ENCODE measurements at regions not wholly inside any gene's neighbourhood (a gene's known extent, or its start where the extent isn't known, plus 50 kb on each side); places are given as distances from the start of the nearest gene placed in this dataset.

DNA sequence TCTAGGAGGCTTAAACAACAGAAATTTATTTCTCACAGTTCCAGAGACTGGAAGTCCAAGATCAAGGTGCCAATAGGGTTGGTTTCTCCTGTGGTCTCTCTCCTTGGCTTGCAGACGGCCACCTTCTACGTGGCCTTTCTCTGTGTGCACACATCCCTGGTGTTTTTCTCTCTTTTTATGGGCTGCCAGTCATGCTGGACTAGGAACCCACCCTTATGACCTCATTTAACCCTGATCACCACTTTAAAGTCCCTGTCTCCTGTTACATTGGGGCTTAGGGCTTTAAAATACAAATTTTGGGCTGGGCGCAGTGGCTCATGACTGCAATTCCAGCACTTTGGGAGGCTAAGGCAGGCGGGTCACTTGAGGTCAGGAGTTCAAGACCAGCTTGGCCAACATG, 157.1 kb downstream of the TLE1 start:
- no peak for DNase-seq

DNA sequence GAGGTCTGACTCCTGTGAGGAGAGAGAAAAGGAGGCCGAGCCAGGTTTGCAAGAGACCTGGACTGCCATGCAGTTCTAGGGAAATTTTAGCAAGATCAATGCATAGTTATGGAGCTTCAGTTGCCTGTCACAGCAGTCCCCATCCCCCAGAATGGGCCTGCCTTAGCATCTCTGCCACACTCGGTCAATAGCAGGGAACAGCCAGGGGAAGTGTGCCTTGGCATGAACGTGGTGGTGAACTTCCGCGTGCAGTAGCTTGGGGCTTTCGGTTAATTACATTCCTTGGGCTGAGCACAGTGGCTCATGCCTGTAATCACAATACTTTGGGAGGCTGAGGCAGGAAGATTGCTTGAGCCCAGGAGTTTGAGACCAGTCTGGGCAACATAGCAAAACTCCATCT, 157.8 kb downstream of the TLE1 start:
- no peak for DNase-seq

DNA sequence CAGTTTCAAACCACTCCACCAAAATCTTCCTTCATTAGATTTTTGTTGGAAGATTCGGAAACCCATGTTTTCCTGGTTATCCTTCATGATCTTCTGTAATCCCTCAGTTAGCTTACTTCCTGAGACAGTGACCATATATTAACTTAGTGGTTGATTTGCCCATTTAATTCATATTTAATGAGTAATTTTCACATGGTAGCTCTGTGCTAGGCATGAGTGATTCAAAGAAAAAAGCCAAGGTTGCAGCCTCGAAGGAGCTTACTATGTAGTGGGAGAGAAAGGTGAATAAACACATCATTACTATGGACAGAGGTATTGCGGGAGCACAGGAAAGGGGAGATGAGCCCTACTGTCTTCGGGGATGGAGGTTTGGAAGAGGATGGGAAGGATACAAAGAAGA, 158.5 kb downstream of the TLE1 start:
- no peak for DNase-seq

DNA sequence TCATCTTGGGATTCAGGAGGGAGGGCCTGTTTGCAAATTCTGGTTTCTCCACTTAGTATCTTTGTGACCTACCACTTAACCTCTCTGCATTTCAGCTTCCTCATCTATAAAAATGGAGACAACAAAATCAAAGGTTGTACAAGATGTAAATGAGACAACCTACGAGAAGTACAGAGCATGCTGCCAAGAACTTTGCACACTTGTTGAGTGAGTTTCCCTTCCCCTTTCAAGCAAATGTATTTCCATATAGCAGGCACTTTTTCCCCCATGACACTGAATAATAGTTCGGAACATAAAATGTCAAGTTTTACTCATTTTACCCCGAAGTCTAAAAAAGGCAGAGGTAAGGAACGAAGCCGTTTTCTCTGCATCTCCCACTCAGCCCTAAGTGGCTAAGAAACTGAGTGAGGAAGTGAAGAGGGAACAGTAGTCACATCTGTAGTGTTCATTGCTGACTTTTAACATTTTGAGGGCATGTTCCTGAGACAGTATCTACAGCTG, 159.0 kb downstream of the TLE1 start:
- no peak for DNase-seq

DNA sequence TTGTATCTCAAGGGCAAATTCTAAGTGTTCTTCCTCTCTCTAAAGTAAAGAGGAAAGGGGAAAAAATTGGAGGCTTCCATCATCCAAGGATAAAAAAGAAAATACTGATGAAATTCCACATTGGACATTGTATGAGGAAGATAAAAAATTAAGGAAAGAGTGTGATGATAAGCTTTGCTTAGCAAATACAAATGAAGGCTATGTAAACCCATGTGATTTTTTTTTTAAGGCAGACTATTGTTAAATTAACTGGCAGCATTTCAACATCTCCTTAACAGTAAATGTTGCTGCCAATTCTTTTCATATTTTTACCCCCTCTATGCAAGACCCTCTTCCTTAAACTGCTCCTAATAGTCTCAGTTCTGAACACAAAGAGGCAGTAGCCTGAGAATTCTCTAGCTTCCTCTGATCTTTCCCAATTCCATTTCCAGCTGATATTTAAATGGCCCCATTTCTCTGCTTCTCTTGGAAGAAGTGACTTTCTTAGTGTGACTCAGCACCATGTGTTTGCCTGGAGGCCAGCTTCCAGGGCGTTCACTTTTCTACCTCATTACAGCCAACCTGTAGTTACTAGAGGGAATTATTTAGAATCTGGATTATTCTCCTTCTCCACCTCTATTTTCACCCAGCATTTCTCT, 159.7 kb downstream of the TLE1 start:
- no peak for DNase-seq

DNA sequence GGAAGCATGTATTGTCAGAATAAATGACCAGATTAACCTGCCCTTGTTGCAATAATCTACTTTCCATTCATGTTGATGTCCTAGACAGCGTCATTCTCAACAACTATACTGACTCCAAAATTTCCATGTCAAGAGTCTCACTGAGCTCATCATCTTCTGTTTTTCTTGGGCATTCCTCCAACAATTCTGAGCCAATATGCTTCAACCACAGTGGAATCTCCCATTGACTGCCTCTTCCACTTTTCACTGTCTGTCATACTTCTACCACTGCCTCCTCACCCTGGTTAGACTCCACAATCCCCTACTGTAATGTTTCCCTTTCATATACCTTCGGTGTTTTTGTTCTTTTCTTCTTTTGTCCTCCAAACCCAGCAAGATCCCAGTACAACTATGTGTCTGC, 162.8 kb downstream of the TLE1 start:
- DNase-seq, result no peak

DNA sequence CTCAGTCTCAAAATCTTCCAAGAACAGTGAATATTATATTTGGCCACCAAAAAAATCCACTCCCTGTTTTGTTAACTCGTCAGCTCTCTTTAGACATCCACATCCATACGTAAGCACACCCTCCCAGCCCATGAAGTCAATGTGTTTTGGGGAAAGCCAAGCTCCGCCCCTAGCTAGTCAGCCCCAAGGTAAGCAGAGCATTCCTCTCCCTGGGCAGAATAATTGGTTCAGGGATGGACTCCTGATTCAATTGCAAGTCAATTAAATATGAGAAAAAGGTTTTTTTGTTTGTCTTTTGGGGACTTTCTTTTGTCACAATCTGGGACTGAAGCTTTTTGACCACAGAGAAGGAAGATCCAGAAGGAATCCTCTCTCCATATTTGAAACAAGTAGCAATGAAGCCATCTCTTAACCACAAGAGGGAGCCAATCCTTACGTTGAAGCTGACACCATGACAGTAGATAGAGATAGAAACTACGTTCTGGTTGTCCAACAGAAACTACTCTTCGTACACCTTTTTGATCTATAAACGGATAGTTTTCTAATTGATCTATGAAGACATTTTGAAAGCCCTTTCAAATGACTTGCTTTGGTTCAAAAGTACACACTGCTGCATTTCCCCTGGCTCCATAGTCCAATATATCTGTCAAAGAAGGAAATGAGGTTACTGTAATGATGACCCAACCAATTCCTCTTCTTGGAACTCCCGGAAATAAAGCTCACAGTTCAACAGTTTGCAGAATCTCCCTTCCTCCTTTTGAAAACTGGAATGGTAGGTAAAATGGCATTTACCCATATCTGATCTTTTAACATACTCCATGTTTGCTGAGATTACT, 166.4 kb downstream of the TLE1 start:
- DNase-seq, result no peak

DNA sequence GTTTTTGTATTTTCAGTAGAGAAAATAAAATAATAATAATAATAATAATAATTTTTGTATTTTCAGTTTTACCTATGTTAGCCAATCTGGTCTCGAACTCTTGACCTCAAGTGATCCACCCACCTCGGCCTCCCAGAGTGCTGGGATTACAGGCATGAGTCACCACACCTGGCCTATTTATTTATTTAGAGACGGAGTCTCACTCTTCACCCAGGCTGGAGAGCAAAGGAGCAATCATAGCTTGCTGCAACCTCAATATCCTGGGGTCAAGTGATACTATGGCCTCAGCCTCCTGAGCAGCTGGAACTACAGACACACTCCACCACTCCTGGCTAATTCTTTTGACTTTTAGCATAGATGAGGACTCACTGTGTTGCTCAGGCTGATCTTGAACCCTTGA, 167.5 kb downstream of the TLE1 start:
- DNase-seq, result no peak

DNA sequence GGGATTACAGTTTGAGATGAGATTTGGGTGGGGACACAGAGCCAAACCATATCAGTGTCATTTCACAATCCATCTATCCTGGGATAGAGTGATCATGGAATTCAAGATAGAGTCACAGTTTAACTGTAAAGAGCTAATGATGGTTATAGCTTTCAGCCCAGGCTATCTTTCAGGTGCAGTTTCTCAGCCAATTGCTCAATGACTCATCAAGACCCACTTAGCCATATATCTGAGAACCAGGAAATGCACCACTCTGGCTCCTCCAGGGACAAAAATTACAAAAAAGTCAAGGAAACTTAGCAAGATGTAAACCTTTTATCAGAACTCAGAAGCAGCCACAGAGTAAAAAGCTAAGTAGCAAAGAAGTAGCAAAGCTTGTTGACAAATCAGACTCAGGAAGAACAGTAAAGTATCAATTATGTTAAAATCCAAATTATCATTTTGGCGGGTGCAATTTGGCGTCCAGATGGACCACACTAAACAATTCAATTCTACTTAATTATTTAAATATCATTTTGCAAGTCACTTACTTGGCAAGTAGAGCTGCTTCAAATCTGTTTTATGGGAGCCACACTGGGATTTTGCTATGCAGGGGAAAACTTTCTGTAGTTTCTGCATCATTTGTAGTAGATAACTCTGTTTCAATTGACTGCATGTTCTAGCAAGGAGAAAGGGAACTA, 169.4 kb downstream of the TLE1 start:
- no peak for DNase-seq

DNA sequence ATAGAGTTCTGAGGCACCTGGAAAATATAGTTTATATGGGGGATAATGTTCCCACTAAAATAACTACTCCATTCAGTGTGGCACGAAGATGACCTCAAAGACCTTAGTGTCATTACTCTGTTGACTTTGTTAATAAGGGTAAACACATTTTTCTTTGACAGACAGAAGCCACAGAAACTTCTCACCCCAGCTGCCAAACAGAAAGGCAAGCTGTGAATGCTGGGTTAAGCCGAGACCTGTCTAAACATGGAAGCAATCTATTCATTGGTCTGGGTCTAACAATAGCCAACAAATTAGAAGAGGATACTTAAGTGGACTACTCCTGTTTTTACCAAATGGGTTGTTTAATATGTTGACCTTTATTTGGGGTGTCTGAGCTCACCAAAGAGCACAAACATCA, 171.4 kb downstream of the TLE1 start:
- DNase-seq, result no peak

DNA sequence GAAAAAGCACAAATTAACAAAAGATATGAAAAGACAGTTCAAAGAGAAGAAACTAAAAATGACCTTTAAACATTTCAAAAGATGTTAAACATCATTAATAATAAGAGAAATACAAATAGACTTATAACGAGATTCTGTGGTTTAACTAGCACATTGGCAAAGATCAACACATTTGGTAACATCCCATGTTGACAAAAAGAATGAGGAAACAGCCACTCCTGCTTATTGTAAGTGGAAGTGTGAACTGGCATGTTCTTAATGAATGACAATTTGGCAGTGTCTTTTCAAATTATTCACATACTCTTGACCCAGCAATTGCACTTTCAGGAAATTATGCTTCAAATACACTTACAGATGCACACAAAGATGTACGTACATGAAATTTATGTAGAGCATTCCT, 176.3 kb downstream of the TLE1 start:
- no peak for DNase-seq

DNA sequence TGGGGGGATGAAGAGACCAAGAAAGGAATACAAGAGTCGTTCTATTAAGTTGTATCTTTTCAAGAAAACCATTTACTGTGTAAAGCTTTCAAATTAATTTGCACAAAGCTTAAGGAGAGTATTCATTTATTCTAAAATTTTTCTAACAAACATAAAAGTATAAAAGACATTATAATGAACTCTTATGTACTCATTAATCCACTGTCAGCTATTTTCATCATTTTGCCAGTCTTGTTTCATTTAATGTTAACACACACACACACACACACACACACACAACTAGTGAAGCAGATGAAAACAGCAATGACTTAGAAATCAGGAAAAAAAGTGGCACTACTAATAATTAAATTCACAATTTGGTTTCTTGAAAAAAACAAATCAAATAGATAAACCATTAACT, 176.7 kb downstream of the TLE1 start:
- DNase-seq, result no peak

DNA sequence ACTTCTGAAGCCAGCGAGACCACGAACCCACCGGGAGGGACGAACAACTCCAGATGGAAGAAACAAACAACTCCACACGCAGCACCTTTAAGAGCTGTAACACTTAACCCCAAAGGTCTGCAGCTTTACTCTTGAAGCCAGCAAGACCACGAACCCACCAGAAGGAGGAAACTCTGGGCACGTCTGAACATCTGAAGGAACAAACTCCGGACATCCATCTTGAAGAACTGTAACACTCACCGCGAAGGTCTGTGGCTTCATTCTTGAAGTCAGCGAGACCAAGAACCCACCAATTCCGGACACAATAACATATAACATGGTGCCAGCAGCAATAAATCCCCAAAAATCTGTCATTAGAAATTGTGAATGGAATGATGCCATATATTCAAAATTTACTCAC, 180.9 kb downstream of the TLE1 start:
- DNase-seq, result no peak

DNA sequence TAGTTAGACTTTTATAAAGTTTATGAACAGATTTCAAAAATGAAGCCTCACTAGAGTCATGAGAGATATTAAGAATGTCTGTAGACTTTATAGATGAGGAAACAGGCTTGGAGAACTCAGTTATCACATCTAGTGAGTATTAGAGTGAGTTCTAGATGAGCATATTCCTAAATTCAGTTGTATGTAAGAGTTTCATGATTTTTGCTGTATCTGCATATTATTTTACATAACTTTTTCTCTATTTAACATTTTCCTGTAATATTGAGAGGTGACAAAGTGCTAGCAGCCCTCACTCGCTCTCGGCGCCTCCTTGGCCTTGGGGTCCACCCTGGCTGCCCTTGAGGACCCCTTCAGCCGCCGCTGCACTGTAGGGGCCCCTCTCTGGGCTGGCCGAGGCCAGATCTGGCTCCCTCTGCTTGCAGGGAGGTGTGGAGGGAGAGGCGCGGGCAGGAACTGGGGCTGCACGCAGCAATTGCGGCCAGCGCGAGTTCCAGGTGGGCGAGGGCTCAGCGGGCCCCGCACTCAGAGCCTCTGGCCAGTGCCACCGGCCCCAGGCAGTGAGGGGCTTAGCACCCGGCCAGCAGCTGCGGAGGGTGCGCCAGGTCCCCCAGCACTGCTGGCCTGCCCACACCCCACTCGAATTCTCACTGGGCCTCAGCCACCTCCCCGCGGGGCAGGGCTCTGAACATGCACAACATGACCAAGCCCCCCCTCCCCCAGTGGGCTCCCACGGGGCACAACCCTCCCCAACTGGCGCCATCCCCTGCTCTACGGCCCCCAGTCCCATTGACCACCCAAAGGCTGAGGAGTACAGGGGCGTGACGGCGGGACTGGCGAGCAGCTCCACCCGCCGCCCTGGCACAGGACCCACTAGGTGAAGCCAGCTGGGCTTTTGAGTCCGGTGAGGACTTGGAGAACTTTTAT, 182.1 kb downstream of the TLE1 start:
- no peak for DNase-seq

DNA sequence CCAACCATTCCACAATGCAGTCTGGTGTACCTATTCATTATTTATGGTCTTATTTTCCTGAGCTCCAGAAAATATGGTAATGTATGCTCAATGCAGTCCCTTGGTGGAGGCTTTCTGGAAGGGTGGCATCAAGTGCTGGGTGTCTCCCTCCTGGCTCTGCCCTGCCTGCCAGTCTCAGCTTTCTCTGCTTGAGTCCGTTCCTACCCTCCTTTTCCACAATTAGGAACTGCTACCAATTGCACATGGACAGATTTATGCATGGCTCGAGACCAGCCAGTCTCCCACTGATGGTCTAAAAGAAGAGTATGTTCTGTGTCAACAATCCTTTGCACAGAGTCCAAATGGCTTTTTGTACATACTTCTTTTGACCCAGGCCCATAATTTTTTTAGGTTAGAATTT, 189.8 kb downstream of the TLE1 start:
- DNase-seq, result no peak

DNA sequence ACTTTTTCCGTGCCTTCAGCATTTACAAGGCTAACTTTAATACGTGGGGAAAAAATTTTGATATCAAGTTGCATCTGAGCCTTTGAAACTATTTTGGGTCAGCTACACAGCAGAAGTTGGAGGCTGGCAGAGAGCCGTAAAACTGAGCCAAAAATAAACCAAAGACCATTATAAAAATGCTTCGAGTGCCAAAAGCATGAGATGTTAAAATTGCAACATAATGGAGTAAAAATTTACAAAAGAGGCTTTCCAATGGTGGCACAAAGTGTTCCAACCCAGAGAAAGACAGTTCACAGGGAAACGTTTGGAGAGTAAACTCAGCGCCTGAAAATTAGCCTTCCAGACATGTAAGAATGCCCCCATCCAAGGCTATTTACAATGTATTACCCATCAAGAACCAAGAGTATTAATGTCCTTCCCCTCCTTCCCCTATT, 190.3 kb downstream of the TLE1 start:
- DNase-seq, result no peak

DNA sequence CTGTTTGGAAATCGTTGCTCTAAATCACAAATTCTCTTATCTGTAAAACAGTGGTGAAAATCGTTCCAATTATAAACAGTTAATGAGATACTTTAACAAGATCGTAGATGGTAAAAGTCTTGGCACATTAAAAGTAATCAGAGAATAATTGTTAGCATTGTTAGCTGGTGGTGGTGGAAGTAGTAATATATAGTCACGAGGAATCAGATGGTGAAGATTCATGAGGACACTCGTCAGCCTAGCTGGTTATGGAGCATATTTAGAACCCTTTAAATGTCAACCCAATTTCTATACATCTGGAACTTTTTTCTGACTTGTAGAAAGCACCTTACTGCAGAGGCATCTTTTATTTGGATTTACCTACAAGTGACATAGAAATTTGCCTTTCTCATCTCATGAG, 190.8 kb downstream of the TLE1 start:
- DNase-seq, result no peak

DNA sequence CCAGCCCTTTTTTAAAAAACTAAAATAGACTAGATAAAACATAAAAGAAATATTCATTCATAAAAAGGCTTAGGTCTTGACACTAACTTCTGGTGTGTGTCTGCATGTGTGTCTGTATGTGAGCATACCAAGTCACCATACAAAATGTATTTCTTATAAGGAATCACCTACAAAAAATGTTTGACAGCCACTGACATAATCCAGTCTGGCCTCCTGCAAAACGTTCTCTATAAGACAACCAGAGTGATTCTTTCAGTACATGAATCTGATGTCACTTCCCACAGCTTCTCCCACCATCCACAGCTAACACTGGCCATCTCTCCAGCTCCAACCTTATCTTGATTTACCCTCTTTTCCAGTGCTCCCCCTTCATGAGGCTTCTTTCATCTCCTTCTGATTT, 192.3 kb downstream of the TLE1 start:
- DNase-seq, result no peak

DNA sequence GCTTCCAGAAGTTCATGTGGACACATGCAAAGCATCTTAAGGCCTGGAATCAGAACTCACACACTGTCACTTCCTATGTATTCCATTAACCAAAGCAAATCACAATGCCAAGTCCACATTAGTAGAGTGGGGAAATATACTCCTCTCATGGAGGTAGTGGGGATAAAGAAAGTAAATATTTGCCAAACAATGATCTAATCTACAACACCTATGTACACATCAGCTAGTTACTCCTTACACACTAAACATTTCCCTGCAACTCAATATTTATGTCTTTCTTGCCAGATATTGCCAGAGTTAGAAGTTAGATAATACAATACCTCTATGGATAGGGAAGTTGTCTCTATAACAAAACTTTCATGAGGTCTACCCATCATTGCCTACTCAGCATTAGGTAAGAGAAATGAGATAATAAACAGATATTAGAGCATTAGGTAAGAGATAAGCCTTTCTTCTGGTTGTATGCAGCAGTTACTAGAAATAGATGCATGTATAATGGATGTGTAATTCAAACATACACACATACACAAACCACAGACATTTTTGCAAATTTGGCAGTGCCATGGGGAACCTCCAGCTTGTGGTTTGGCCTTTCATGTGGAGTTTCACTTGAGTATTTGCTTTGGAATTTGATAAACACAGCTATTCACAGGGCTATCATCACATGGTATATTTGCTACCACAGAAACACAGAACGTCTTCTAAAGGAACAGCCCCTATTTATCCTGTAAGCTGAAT, 196.5 kb downstream of the TLE1 start:
- DNase-seq, result no peak

DNA sequence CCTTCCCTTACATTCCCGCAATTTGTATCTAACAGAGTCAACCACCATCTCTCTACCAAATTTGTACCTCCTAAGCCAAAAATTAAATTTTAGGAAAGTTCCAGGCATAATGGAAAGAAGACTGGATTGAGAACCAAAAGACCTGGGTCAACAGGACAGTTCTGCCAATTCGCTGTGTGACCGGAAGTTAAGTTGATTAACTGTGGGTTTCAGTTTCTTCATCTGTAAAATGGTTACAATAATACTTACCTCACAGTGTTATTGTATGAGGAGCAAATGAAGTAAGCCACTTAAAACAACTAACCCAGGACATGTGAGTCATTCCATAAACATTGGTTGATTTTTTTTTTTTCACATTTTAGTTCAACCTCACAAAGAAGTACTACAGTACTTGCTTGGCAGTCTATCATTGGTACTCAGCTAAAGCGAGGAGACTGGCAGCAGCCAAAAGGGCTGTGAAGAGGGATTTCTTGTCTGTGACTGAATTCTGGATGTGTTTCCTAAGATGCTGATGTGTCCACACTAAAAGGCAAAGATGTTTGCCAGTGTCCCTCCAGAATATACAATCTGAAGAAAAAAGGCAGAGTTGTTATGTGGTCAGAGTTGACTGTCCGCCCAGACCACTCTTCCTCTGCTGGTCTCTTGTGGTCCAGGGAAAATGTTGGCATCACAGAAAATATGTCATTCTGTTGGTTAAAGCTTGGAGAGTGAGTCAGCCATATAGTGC, 198.6 kb downstream of the TLE1 start:
- no peak for DNase-seq

DNA sequence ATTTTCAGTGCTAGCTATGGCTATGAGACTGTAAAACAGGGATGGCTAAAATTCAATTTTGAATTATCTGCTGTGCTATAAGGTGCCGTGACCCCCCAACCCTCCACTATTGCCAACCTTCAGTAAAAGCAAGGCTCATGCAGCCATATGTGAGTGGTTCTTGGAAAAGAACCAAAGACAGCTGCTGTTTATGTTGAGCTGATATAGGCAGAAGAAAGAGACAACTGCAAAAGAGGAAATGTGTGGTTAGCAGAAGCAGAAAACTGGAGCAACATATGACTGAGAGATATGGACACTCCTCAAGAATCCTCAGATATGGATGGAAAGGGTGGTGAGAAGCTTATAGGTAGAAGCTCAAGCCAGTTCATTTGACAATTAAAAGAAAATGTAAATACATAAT, 200.3 kb downstream of the TLE1 start:
- no peak for DNase-seq

Measured in activated CD4-positive, alpha-beta T cell treated with anti-CD3 and anti-CD28 coated beads, Interleukin-2, amount 50 U/mL, for 4 hours (primary cell).